Dedifferentiated amniotic fluid mesenchymal stem cell (primary cell): ENCODE measurements at regions not wholly inside any gene's neighbourhood (a gene's known extent, or its start where the extent isn't known, plus 50 kb on each side); places are given as distances from the start of the nearest gene placed in this dataset.
"Not testable (repeated sequence)": the region's sequence is repeated elsewhere in the genome, so short reads cannot be mapped to it uniquely, and the experiment has no call there.

Source experiments
- DNase-seq: peaks from one replicate; pipeline ENCODE4 v3.0.0-alpha.2; 2016; ENCODE audit errors: extremely low spot score

DNA sequence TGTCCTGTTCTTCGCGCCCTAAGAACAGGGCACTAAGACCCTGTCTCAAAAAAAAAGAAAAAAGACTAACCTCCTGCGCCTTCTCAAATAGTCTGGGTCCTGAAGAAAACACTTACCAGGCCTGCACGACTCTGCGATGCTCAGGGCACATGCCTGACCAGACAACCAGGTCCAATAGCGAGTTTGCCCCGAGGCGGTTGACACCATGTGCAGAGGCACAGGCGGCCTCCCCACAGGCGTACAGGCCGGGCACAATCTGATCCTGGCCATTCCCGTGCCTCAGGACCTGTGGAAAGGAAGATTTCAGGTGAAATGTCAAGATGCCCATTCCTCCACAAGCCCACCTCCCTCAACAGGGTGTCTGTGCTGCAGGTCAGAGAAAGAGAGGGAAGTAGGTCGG is 65.9 kb upstream of the TNK2 start:
- not testable (repeated sequence) for DNase-seq

DNA sequence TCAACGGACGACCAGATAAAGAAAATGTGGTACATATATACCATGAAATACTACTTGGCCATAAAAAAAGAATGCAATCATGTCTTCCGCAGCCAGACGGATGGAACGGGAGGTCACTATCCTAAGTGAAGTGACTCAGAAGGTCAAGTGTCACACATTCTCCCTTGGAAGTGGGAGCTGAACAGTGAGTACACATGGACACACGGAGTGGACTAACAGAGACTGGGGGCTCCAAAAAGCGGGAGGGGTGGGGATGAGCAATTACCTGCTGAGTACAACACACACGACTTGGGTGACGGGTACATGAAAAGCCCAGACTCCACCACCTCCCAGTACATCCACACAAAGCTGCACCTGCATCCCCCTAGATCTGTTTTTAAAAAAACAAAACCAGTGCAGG is 62.5 kb upstream of the TNK2 start:
- DNase-seq: not testable (repeated sequence)

DNA sequence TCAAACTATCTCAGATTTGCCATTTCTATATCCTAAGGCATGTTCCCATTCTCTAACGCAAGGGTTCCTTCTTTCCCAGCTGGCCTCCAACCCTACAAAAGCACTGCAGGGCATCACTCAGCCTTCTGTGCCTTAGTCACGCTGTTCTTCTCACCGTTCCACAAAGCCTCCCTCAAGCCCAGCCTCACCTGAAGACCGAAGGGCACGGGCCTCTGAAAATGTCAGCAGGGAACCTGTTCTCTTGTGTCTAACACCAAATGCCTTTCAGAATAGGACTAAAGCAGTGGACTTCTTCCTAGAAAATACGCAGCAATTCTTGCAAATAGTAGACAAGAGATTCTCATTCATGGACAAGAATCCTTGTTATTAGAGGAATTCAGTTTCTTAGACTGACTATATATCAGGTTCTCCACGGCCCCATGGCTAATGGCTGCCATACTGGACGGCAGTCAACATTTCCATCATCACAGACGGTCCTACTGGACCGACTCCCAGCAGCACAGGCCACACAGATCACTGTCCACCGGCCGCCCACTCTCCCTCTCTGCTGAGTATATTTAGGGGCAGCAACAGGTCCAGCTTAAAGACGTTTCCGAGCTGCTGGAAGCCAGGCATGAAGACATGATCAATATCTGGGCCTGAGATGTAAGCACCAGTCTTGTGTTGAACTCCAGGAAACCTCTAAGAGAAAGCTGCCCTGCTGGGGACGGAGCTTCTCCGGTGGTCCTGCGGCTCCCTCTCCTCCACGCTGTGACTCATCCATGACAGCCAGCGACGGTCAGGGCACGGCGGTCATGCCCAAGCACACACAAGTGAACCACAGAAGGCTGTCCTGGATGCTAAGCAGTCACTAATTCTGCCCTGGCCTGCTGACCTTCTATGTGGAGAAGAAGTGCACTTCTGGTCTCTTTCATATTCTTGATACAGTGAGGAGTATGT is 61.8 kb upstream of the TNK2 start:
- DNase-seq: not testable (repeated sequence)

DNA sequence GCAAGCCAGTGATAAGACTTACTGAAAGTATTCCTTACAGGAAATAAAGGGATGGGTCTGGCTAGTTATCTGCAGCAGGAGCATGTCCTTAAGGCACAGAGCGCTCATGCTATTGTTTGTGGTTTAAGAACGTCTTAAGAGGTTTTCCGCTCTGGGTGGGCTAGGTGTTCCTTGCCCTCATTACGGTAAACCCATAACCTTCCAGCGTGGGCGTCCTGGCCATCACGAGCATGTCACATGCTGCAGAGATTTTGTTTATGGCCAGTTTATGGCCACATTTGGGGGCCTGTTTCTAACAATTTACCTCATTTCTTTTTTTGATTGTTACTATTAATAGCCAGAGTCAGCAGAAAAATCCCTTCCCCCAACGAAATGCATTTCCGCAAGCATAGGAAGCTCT is 61.0 kb upstream of the TNK2 start:
- DNase-seq: not testable (repeated sequence)

DNA sequence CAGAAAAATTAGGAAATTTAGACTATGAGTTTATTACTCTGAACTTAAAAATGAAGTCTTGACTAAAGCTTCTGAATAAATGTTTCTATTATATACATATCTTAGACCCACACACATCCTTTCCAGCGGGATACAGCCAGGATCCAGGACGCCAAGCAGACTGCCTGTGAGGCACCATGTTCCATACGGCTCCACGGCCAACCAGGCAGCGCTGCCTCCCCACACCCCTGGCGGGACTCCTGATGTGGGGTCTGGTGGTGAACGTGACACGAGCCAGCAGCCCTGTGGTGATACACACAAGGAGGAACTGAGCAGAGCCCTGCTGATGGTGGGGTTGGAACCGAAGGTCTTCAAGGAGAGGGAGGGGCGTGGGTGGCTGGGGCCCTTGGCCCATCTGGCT is 59.8 kb upstream of the TNK2 start:
- not testable (repeated sequence) for DNase-seq

DNA sequence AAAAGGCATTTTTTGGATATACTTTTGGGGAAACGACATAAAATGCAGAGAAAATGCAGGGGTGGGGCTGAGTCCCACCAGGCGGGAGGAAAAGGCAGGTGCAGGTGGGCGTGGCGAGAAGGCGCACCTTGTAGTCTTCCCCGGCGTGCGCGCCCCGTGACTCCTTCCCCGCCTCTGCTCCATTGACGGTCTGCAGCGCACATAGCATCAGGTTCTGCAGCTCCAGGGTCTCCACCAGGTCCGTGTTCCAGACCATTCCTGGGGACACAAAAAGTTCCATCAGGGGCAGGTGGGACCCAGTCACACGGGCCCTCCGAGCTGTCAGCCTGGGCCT is 59.0 kb upstream of the TNK2 start:
- DNase-seq: not testable (repeated sequence)

DNA sequence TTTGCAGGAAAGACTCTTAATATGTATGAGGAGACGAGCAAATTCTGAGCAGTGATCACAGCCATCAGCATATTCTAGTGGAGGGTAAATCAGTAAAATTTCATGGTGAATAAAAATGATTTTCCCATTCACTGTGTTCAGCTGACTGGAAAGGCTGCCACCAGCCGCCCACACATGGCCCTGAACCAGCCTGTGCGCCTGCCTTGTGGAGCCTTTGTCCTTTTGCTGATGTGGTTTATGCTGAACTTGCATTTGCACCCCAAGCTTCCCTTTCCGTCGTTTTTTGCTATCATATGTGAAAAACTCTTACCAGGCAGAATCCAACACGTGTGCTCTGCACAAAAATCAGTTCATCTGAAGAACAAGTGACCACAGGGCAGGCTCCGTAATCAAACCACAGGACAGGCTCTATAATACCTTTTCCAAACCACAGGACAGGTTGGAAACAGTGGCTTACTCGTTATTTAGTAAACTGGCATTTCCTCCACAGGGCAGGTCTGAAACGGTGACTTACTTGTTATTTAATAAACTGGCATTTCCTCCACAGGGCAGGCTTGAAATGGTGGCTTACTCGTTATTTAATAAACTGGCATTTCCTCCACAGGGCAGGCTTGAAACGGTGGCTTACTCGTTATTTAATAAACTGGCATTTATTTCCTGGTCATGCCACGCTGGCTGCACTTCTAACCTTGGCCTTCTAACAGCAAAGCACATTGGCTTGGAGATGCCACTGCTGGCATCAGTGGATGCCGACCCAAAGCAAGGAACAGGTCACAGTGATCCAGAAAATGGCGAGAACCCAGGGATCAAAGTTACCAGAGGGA is 58.4 kb upstream of the TNK2 start:
- DNase-seq: not testable (repeated sequence)

DNA sequence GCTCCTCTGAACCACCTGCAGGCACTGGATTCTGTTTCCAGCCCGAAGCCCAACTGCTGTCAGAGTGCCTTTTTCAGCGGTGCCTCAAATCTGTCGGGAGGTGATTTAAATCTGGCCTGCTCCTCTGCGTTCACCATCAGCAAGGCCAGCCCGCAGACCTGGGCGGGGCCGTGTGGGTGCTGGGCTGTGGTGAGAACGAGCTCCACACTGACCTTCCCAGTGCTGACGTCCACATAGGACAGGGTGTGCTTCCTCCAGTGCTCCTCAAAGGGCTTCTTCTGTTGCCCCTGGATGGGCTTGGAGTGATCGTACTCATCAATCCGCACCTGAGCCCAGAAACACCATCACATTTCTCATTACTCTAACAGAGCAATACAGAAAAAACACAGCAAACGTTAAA is 56.9 kb upstream of the TNK2 start:
- DNase-seq: not testable (repeated sequence)

DNA sequence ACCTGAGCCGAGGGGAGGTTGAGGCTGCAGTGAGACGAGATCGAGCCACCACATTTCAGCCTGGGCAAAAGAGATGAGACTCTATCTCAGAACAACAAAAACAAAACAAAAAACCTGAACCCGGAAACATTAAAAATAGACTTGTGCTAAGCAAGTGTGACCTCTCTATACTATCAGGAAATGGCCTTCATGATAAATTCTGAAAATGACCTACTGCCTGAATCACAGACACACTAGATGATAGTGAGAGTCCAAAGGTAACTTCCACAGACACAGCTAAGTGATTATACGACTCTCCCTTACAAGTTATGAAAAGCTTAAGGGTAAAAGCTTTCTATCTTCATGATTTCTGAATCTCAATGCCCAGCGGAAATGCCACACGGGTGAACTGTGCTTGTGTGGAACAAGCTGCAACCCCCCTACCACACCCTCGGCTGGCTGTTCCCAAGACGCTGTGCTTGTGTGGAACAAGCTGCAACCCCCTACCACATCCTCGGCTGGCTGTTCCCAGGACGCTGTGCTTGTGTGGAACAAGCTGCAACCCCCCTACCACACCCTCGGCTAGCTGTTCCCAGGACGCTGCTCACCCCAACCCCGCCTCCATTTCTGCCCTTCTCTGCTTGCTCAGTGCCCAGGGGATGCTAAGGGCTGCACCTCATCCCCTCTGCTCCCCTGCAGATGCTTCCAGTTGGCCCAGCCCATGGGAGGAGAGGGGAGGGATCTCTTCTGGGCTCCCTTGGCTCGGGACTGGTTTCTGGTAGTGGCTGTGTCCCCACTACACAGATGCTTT is 56.2 kb upstream of the TNK2 start:
- not testable (repeated sequence) for DNase-seq

DNA sequence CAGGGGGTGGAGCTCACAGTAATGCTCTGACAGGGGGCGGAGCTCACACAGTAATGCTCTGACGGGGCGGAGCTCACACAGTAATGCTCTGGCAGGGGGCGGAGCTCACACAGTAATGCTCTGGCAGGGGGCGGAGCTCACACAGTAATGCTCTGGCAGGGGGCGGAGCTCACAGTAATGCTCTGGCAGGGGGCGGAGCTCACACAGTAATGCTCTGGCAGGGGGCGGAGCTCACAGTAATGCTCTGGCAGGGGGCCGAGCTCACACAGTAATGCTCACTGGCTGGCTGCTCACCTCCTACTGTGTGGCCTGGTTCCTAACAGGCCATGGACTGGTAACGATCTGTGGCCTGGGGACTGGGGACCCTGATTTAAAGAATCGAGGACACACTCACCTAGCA is 53.9 kb upstream of the TNK2 start:
- not testable (repeated sequence) for DNase-seq

DNA sequence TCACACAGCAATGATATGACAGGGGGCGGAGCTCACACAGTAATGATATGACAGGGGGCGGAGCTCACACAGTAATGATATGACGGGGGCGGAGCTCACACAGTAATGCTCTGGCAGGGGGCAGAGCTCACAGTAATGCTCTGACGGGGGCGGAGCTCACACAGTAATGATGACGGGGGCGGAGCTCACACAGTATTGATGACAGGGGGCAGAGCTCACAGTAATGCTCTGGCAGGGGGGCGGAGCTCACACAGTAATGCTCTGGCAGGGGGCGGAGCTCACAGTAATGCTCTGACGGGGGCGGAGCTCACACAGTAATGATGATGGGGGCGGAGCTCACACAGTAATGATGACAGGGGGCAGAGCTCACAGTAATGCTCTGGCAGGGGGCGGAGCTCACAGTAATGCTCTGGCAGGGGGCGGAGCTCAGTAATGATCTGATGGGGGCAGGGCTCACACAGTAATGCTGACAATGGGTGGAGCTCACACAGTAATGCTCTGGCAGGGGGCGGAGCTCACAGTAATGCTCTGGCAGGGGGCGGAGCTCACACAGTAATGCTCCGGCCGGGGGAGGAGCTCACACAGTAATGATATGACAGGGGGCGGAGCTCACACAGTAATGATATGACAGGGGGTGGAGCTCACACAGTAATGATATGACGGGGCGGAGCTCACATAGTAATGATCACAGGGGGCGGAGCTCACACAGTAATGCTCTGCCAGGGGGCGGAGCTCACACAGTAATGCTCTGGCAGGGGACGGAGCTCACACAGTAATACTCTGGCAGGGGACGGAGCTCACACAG is 52.8 kb upstream of the TNK2 start:
- not testable (repeated sequence) for DNase-seq

DNA sequence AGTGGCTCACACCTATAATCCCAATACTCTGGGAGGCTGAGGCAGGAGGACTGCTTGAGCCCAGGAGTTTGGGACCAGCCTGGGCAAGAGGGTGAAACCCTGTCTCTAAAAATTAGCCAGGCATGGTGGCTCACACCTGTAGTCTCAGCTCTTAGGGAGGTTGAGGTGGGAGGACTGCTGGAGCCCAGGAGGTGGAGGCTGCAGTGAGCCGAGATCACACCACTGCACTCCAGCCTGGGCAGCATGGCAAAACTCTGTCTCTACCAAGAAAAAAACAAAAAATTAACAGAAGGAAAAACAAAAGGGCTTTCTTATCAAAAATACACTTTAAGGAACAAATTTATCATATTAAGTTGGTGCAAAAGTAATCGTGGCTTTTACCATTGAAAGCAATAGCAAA is 51.8 kb upstream of the TNK2 start:
- not testable (repeated sequence) for DNase-seq

DNA sequence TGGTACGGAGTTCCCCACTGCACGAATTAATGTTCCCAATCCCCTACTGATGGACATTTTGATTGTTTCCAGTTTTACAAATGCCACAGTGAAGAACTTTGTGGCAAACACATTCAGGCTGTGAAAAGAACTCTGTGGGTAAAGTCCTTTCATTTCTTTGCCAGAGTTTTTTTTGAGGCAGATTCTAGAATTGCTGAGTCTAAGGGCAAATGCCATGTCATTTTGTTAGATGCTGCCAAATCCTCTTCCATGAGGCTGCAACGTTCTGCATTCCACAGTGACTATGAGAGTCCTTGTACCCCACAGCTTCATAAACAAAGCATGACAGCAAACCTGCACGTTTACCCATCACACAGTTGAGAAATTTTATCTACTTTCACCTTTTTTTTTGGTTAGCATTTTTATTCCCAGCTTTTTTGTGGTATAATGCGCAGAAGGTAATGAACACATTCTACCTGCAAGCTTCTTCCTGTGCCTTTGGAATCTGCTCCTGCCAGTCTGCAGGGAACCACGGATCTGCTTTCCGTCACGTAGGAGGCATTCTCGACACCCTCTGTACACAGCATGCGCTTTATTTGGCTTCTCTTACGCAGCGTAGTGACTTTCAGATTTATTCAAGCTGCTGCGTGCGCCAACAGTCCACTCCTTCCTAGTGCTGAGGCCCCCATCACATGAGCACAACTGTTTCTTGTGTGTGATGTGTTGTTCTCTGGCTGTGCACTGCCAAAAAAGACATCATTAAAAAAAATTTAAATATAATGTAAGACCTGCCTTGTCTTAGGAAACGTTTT is 51.2 kb upstream of the TNK2 start:
- not testable (repeated sequence) for DNase-seq

DNA sequence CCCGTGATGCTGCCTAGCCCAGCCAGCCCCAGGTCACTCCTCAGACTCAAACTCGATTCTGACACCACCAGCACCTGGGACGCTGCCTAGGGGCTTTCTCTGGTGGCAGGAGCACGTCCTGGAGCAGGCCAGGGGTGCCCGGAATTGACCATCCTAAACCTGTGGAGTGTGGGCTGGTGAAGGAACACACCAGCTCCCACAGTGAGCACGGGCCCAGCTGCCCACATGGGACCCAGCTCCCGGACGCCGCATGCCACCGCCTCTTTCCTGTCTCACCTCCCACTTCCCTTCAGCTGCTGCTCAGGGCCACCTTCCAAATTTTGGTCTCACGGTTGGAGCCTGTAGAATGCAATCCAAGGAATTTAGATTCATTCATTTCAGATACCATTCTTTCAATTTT is 50.4 kb upstream of the TNK2 start:
- not testable (repeated sequence) for DNase-seq
